ENCODE measurements at regions not wholly inside any gene's neighbourhood (a gene's known extent, or its start where the extent isn't known, plus 50 kb on each side); places are given as distances from the start of the nearest gene placed in this dataset.
A peak's percentile ranks its signal among the peaks of the same experiment; 100 is the strongest.

DNA sequence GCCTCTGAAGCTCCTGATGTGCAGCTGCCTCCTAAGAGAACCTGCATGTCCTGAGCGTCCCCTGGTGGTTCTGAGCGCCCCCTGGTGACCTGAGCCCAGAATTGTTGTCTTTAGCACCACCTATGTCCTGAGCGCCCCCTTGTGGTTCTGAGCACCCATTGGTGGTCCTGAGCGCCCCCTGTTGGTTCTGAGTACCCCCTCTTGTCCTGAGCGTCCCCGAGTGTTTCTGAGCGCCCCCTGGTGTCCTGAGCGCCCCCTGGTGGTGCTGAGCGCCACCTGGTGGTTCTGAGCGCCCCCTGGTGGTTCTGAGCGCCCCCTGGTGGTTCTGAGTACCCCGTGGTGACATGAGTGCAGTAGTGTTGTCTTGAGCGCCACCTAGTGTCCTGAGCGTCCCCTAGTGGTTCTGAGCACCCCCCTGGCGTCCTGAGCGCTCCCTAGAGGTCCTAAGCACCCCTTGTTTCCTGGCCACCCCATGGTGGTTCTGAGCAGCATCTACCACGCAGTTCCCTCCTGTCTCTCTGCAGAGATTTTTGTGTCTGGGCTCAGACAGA is 782.5 kb downstream of the TMEM121 start:
- no peak overlapping the region for H2BK5ac ChIP-seq (ENCODE audit: low read depth, low read length)
- H2BK20ac ChIP-seq (ENCODE audit: low read length): no peak overlapping the region
- H3K4me1 ChIP-seq (replicated peaks in 1 of 4; ENCODE audit: control insufficient read depth in 3 of 4, insufficient read depth in 4 of 4, low read length in 3 of 4): no peaks in the 10 kb centered on the region
- DNase-seq (ENCODE audit: low read depth in 1 of 2, low spot score in 2 of 2) (peak in 1 of 2 experiments; percentile 63), FAIRE-seq (no peak)
- H3K23me2 ChIP-seq (ENCODE audit: low read depth, low read length): no peaks in the 10 kb centered on the region
- H3K9ac ChIP-seq (replicated peaks in 1 of 4; ENCODE audit: extremely low read depth in 1 of 4, low read depth in 3 of 4, low read length in 3 of 4): no peak overlapping the region
- H4K20me1 ChIP-seq (replicated peaks in 1 of 2; ENCODE audit: control insufficient read depth in 1 of 2, insufficient read depth in 2 of 2, low read length in 2 of 2): no peaks in the 10 kb centered on the region
- H3K79me2 ChIP-seq (ENCODE audit: control insufficient read depth in 1 of 2, insufficient read depth in 2 of 2, low read length in 2 of 2): no peaks in the 10 kb centered on the region
- no peaks in the 10 kb centered on the region; a peak in 1 of 8 replicates for H3K36me3 ChIP-seq (ENCODE audit: control insufficient read depth in 2 of 4, insufficient read depth in 4 of 4, low read length in 3 of 4)
- H2AK5ac ChIP-seq (ENCODE audit: low read depth, low read length): no peak overlapping the region
- no peak overlapping the region for H3K4me2 ChIP-seq (ENCODE audit: insufficient read depth in 1 of 2, low read depth in 2 of 2, low read length in 2 of 2)
- H4K5ac ChIP-seq (ENCODE audit: insufficient read length, low read depth, low read length): no peak overlapping the region
- ChIA-PET CTCF (ENCODE audit: partially characterized antibody) (interaction anchor here (0.7 to 1.2 kb wide), 9 partner anchors 8 to 1136 kb away, joined by 3 to 5 read pairs (median 3); no protein-coding TSS in a partner anchor), POLR2A (ENCODE audit: partially characterized antibody) (no interaction called here)
- no peak overlapping the region for H3K4ac ChIP-seq (replicated peaks; ENCODE audit: insufficient read length, low read depth, low read length)
- TF ChIP-seq, protein P1, sequence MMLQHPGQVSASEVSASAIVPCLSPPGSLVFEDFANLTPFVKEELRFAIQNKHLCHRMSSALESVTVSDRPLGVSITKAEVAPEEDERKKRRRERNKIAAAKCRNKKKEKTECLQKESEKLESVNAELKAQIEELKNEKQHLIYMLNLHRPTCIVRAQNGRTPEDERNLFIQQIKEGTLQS (IDR thresholded peaks at IDR 0.05; ENCODE audit: insufficient read depth, low read depth, low read length): peak; percentile 85
- TF ChIP-seq TEAD4 (IDR thresholded peaks at IDR 0.05; ENCODE audit: low read depth, low read length) (no peak), RBBP5 (IDR thresholded peaks at IDR 0.05; ENCODE audit: borderline replicate concordance, low read depth, low read length) (no peak), TAF7 (optimal IDR thresholded peaks at IDR 0.05; ENCODE audit: borderline replicate concordance, low read depth, low read length) (peak; percentile 98), HDAC2 (IDR thresholded peaks at IDR 0.05; ENCODE audit: borderline replicate concordance in 1 of 2, low read depth in 2 of 2, low read length in 2 of 2) (no peak), SRF (IDR thresholded peaks at IDR 0.05; ENCODE audit: low read depth, low read length) (0 out of 2 replicates have a peak, but pooled peaks have one; percentile 33), TCF12 (IDR thresholded peaks at IDR 0.05; ENCODE audit: low read depth, low read length) (0 out of 2 replicates have a peak, but pooled peaks have one; percentile 6), SIN3A (conservative IDR thresholded peaks at IDR 0.05 in 1 of 2, IDR thresholded peaks at IDR 0.05 in 1 of 2; ENCODE audit: low read depth in 1 of 2, low read length in 2 of 2) (no peak)
- TF ChIP-seq, protein P2, sequence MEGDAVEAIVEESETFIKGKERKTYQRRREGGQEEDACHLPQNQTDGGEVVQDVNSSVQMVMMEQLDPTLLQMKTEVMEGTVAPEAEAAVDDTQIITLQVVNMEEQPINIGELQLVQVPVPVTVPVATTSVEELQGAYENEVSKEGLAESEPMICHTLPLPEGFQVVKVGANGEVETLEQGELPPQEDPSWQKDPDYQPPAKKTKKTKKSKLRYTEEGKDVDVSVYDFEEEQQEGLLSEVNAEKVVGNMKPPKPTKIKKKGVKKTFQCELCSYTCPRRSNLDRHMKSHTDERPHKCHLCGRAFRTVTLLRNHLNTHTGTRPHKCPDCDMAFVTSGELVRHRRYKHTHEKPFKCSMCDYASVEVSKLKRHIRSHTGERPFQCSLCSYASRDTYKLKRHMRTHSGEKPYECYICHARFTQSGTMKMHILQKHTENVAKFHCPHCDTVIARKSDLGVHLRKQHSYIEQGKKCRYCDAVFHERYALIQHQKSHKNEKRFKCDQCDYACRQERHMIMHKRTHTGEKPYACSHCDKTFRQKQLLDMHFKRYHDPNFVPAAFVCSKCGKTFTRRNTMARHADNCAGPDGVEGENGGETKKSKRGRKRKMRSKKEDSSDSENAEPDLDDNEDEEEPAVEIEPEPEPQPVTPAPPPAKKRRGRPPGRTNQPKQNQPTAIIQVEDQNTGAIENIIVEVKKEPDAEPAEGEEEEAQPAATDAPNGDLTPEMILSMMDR (IDR thresholded peaks at IDR 0.05; ENCODE audit: control extremely low read depth in 1 of 3, insufficient read depth in 1 of 3, low read depth in 1 of 3, low read length in 3 of 3): peak; percentile 50 to 99 (median 77)
- H4K8ac ChIP-seq (ENCODE audit: extremely low read depth, insufficient read depth, low read length): no peak overlapping the region
- peak overlapping the region in 1 of 4 experiments; percentile 28; a peak in 1 of 8 replicates for H3K4me3 ChIP-seq (ENCODE audit: extremely low read depth in 1 of 4, insufficient read depth in 2 of 4, low read depth in 3 of 4, low read length in 4 of 4)
- H3K56ac ChIP-seq (replicated peaks; ENCODE audit: insufficient read length, low read depth, low read length): no peak overlapping the region
- no peak overlapping the region for H3K18ac ChIP-seq (ENCODE audit: extremely low read depth, low read length)
- no peak overlapping the region for H3K14ac ChIP-seq (ENCODE audit: insufficient read length)
- no peak overlapping the region for H2BK15ac ChIP-seq (ENCODE audit: low read length)
- H3K27me3 ChIP-seq (replicated peaks in 1 of 4; ENCODE audit: control insufficient read depth in 3 of 4, extremely low read depth in 1 of 4, insufficient read depth in 3 of 4, low read length in 3 of 4): no peaks in the 10 kb centered on the region
- 56% methylated on average over 17 of the region's 17 CpGs; no CpG with 5 or more reads in 1 of the 2 experiments for WGBS, 2 experiments (ENCODE audit: extremely low coverage in 1 of 2, insufficient coverage in 1 of 2, insufficient read length in 1 of 2, insufficient replicate concordance in 2 of 2, low coverage in 1 of 2, low lambda C conversion rate in 2 of 2, missing lambda C conversion rate in 1 of 2)
- no peak overlapping the region for H2BK120ac ChIP-seq (replicated peaks; ENCODE audit: low read depth, low read length)
- no peak overlapping the region for H2AFZ ChIP-seq (ENCODE audit: low read length)
- no peak overlapping the region for H2BK12ac ChIP-seq (ENCODE audit: low read depth, low read length)
- no peak overlapping the region for H3K27ac ChIP-seq (ENCODE audit: low read depth, low read length)
- no peak overlapping the region for H3K23ac ChIP-seq (ENCODE audit: insufficient read length)
- H3K9me3 ChIP-seq (ENCODE audit: insufficient read depth in 2 of 2, low read depth in 1 of 2, low read length in 1 of 2): peaks cover 76 to 83% of the 10 kb centered on the region in 2 experiments
- H3K79me1 ChIP-seq (ENCODE audit: low read depth, low read length): no peaks in the 10 kb centered on the region
- no peak overlapping the region for H4K91ac ChIP-seq (replicated peaks; ENCODE audit: insufficient read length, low read length)

Data from H1 (cell line).